A549 (cell line): ENCODE measurements at regions not wholly inside any gene's neighbourhood (a gene's known extent, or its start where the extent isn't known, plus 50 kb on each side); places are given as distances from the start of the nearest gene placed in this dataset.

Source experiments
- EP300 ChIP-seq, 2 experiments: fragments of >200 bp; sonication (Bioruptor Twin); formaldehyde crosslinking; IDR thresholded peaks; 2 replicates in 1 of 2; 3 replicates in 1 of 2; pipeline ENCODE4 v1.6.1; 2016 to 2017
- JUN ChIP-seq, 2 experiments: fragments of >200 bp; sonication (Bioruptor Twin); formaldehyde crosslinking; IDR thresholded peaks; 2 replicates in 1 of 2; 3 replicates in 1 of 2; pipeline ENCODE4 v1.6.1; 2016 to 2017
- POLR2A ChIP-seq: IDR thresholded peaks from 2 replicates; pipeline ENCODE4 v1.6.1; 2012; ENCODE audit warnings: mild to moderate bottlenecking, low read length
- RFX5 ChIP-seq: fragments of 450-650 bp; IDR thresholded peaks from 2 replicates; pipeline ENCODE4 v1.7.1; 2014; ENCODE audit warnings: antibody characterized with exemption, mild to moderate bottlenecking, moderate library complexity
- ZFP36 ChIP-seq: fragments of 450-650 bp; IDR thresholded peaks from 2 replicates; pipeline ENCODE4 v1.6.1; 2014; ENCODE audit warnings: borderline replicate concordance; ENCODE audit not compliant: partially characterized antibody
- TF ChIP-seq, protein P1 (sequence below): fragments of >200 bp; sonication (Bioruptor Twin); formaldehyde crosslinking; IDR thresholded peaks from 3 replicates; pipeline ENCODE4 v1.5.1; 2016
- TF ChIP-seq, protein P2 (sequence below): fragments of >200 bp; sonication (Bioruptor Twin); formaldehyde crosslinking; IDR thresholded peaks from 3 replicates; pipeline ENCODE4 v1.6.1; 2016

DNA sequence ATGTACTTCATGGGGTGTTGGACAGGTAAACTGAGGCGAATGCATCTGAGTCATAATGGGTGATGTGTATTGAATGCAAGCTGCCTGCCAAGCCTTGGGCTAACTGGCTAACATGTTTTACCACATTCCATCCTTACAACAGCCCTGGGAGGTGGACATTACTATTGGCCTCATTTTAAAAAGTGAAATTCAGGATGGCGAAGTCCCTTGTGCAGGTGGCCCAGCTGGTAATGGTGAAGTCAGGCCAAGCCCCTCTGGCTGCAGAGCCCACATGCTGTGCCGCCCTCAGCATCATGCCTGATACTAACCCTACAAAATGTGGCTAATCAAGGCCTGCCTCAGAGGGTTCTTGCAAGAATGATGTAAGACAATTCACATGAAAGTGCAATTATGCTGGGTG, 60.0 kb upstream of the CHD2 start:
- TF ChIP-seq, protein P1, sequence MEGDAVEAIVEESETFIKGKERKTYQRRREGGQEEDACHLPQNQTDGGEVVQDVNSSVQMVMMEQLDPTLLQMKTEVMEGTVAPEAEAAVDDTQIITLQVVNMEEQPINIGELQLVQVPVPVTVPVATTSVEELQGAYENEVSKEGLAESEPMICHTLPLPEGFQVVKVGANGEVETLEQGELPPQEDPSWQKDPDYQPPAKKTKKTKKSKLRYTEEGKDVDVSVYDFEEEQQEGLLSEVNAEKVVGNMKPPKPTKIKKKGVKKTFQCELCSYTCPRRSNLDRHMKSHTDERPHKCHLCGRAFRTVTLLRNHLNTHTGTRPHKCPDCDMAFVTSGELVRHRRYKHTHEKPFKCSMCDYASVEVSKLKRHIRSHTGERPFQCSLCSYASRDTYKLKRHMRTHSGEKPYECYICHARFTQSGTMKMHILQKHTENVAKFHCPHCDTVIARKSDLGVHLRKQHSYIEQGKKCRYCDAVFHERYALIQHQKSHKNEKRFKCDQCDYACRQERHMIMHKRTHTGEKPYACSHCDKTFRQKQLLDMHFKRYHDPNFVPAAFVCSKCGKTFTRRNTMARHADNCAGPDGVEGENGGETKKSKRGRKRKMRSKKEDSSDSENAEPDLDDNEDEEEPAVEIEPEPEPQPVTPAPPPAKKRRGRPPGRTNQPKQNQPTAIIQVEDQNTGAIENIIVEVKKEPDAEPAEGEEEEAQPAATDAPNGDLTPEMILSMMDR: no peak
- TF ChIP-seq POLR2A (no peak), ZFP36 (no peak), RFX5 (no peak), JUN (IDR thresholded peaks at IDR 0.05) (no peak), EP300 (IDR thresholded peaks at IDR 0.05) (no peak)
- TF ChIP-seq, protein P2, sequence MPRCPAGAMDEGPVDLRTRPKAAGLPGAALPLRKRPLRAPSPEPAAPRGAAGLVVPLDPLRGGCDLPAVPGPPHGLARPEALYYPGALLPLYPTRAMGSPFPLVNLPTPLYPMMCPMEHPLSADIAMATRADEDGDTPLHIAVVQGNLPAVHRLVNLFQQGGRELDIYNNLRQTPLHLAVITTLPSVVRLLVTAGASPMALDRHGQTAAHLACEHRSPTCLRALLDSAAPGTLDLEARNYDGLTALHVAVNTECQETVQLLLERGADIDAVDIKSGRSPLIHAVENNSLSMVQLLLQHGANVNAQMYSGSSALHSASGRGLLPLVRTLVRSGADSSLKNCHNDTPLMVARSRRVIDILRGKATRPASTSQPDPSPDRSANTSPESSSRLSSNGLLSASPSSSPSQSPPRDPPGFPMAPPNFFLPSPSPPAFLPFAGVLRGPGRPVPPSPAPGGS: no peak
